Iris pigment epithelial cell (primary cell): ENCODE measurements at regions not wholly inside any gene's neighbourhood (a gene's known extent, or its start where the extent isn't known, plus 50 kb on each side); places are given as distances from the start of the nearest gene placed in this dataset.
"Not testable (repeated sequence)": the region's sequence is repeated elsewhere in the genome, so short reads cannot be mapped to it uniquely, and the experiment has no call there.

Source experiments
- DNase-seq: peaks from one replicate; pipeline ENCODE4 v3.0.0-alpha.2; 2011; ENCODE audit warnings: low read depth

- DNase-seq: no peak
Measured at GRCh38 chr19:31037286-31037980, 311.8 kb downstream of the TSHZ3 start.

DNA sequence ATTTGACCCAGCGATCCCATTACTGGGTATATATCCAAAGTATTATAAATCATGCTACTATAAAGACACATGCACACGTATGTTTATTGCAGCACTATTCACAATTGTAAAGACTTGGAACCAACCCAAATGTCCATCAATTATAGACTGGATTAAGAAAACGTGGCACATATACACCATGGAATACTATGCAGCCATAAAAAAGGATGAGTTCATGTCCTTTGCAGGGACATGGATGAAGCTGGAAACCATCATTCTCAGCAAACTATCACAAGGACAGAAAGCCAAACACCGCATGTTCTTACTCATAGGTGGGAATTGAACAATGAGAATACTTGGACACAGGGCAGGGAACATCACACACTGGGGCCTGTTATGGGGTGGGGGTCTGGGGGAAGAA lies 317.8 kb downstream of the TSHZ3 start:
- DNase-seq: not testable (repeated sequence)

DNA sequence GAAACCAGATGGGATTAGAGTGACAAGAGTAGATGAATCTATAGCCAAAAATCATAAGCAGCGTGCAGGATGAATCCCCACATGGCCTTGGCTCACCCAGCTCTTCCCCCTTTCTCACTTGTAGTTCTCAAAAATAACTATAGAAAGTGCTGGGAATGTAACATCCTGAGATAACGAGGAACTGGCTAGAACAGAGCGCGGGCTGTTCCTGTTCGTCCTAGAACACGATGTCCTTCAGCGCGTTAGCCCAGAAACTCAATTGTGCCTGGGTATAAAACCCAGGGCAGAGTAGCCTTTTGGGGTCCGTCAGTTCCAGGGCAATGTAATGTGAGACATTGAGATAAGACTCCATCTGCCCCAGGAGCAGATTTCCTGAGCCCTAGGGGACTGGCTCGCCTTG lies 326.2 kb downstream of the TSHZ3 start:
- DNase-seq: no peak

GRCh38 chr19:31018936-31019335 lies 330.3 kb downstream of the TSHZ3 start:
- DNase-seq: no peak

GRCh38 chr19:31015778-31016177 lies 333.5 kb downstream of the TSHZ3 start:
- DNase-seq: no peak

DNA sequence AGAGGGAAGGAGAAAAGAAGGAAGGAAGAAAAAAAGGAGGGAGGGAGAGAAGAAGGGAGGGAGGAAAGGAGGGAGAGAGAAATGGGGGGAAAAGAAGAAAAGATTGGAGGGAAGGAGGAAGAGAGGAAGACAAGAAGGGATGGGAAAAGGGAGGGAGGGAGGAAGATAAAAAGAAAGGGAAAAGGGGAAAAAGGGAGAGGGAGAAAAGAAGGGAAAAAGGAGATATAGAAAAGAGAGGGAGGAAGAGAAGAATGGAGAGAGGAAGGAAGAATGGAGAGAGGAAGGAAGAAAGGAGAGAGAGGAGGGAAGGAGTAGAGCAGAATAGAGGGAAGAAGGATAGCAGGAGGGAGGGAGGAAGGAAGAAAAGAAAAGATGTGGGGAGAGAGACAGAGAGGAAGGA lies 334.6 kb downstream of the TSHZ3 start:
- no peak for DNase-seq

- no peak for DNase-seq
Measured at GRCh38 chr19:31013384-31014020, 335.7 kb downstream of the TSHZ3 start.

DNA sequence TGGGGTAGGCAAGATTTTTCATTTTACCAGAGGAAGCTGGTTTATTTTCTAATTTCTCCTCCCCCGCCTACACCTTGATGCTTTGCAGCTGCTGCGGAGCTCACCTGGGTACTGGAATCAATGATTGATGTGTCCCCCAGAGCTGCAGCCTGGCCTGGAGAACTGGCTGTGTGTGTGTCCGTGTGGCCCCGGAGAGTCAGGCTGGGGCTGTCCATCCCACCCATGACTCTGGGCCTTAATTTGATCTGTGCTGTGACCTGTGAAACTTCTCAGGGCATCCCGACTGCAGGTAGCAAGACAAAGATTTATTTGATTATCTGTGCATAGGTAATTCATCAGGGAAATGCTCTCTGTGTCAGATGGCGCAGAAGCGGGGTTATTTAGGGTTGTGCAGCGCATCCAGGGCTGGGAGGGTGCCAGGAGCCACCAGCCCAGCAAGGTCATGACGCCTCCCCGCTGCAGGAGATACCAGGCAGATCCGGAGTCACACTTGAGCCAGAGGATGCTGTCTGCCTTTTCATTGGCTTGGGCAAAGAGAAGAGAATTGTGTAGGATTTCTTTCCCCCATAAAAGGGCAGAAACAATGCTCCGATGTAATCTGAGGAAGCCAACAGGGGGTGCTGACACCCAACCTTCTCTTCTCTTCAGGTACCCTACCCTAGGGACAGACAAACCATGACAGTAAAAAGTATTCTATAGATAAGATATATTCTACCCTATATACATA lies 346.6 kb downstream of the TSHZ3 start:
- no peak for DNase-seq

GRCh38 chr19:31001991-31002390 lies 347.2 kb downstream of the TSHZ3 start:
- no peak for DNase-seq

DNA sequence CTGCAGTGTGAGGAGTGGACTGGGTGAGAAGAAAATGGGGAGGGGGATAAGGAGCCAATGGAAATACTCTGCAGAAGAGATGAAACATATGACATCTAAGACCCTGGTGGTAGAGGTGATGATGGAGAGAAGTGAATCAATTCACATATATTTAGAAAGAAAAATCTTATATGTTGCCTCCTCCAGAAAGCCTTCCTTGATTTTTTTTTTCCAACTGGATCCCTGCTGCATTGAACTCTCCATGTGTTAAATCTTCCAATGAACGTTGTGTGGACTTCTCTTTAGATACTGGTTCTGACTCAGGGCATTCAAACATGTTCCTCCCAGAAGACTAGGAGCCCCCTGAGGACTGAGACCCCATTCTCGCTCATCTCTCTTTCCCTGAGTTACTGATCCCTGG lies 348.3 kb downstream of the TSHZ3 start:
- DNase-seq: no peak

GRCh38 chr19:30999726-31000125 lies 349.5 kb downstream of the TSHZ3 start:
- DNase-seq: no peak

- DNase-seq: no peak
Measured at GRCh38 chr19:30997222-30997621, 352.0 kb downstream of the TSHZ3 start.

DNA sequence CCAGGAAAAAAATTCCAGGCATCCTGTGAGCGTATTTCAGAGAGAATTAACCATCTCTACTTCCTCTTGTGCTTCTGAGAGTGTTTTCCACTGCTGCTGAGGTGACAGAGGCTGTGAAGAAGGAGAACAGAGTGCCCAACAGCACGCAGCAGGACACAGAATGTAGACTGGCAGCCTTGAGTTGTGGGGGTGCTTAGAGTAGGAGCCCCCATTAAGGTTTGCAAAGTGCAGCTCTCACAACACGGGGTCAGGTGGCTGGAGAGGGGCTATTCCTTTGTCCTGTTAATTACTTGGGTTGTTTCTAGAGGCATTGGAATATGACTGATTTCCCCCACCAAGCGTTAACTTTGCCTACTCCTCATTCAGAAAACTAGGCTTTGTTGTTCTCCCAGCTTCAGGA lies 370.6 kb downstream of the TSHZ3 start:
- no peak for DNase-seq

DNA sequence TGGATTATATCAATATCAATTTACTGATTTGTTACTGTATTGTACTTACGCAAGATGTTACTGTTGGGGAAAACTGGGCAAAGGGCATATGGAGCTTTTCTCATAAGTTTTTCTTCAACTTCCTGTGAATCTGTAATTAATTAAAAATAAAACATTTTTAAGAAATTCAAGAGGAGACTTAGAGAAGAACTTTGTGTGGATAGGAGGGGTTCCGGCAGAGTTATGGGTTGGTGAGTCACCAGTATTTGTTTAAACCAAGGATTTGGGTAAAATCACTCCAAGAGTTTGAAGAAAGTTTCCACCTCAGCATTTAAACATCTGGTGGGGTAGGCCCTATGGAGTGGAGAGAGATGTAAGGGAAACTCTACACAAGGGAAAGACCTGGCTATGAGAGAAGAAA lies 379.6 kb downstream of the TSHZ3 start:
- no peak for DNase-seq

GRCh38 chr19:30968841-30969399 lies 380.3 kb downstream of the TSHZ3 start:
- no peak for DNase-seq

- DNase-seq: no peak
Measured at GRCh38 chr19:30968210-30968609, 381.0 kb downstream of the TSHZ3 start.

GRCh38 chr19:30966486-30966885 lies 382.8 kb downstream of the TSHZ3 start:
- no peak for DNase-seq

GRCh38 chr19:30959011-30959410 lies 390.2 kb downstream of the TSHZ3 start:
- no peak for DNase-seq

GRCh38 chr19:30955112-30956104 lies 393.8 kb downstream of the TSHZ3 start:
- no peak for DNase-seq

- not testable (repeated sequence) for DNase-seq
Measured at GRCh38 chr19:30944276-30944932, 404.8 kb downstream of the TSHZ3 start.
